ENCODE measurements at regions not wholly inside any gene's neighbourhood (a gene's known extent, or its start where the extent isn't known, plus 50 kb on each side); places are given as distances from the start of the nearest gene placed in this dataset.

DNA sequence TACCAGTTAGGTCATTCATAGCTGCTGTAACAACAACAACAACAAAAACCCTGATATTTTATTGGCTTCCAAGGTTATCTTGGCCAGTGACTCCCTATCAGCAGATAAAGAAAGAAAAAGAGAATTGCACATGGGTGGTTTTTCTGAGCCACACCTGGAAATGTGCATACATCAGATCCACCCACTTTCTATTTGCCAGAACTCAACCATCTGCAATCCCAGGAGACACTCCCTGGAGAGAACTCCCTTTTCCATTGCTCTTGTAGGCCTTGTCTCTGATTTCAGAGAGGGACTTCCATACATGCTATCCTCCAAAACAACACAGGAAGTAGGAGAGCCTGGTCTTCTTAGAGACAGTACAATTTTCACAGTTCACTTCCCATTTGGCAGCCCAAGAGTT, 74.9 kb upstream of the ZC3H11B start:
- Mint-ChIP-seq H3K27me3 (peaks cover 0 to 5% (median 0%) of the 10 kb centered on the region in 3 donors), H3K9me3 (peaks cover 0 to 3% (median 0%) of the 10 kb centered on the region in 7 donors), H3K36me3 (no peaks in the 10 kb centered on the region), H3K4me1 (no peaks in the 10 kb centered on the region), H3K27ac (no peak overlapping the region), H3K4me3 (no peak overlapping the region)
- ATAC-seq (ENCODE audit: low read depth in 2 of 2) (no peak), DNase-seq (no peak)

DNA sequence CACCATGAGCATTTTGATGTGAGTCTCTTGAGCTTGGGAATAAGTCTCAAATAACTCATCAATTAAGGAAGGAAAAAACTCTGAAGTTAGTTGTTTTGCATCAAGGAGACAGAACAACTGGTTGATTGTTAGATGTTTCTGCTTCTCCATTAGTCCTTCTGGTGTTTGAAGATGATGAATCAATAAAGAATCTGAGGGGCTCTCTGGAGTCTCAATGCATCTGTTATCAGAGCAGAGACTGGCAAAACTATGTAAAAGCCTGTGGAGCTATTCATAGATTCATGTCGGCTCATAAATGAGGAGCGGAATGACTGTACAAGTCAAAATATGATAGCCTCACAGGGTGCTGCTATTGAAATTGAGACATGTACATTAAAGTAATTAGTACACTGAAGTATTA, 73.3 kb upstream of the ZC3H11B start:
- Mint-ChIP-seq H3K4me1 (no peaks in the 10 kb centered on the region), H3K27ac (no peak overlapping the region), H3K36me3 (no peaks in the 10 kb centered on the region), H3K27me3 (peaks cover 0 to 5% (median 0%) of the 10 kb centered on the region in 3 donors), H3K9me3 (peaks cover 0 to 4% (median 0%) of the 10 kb centered on the region in 7 donors), H3K4me3 (no peak overlapping the region)
- ATAC-seq (ENCODE audit: low read depth in 2 of 2) (no peak), DNase-seq (no peak)

DNA sequence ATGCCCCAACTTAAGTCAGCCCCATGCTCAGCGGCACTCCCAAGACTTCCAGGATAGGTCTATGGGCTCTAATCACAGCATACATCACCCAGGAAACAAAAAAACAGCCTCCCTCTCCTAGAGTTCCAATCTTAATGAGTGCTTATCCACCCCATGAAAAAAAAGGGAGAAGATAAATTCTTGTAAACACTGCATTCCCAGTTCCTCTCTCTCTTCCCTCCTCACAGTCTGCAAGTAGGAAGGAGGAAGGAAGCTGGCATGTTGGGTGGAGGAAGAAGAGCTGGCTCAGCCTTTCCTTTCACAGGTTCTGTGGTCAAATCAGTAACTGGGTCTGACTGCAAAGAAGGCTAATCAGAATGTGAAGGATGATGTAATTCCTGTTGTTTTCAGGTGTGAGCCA, 69.9 kb upstream of the ZC3H11B start:
- H3K27me3 Mint-ChIP-seq, result no peaks in the 10 kb centered on the region
- peak overlapping the region in 1 of 6 donors; percentile 32 for H3K27ac Mint-ChIP-seq
- H3K9me3 Mint-ChIP-seq, result peaks cover 0 to 4% (median 0%) of the 10 kb centered on the region in 7 donors
- ATAC-seq (ENCODE audit: low read depth in 2 of 2) (no peak), DNase-seq (no peak)
- H3K4me3 Mint-ChIP-seq, result no peak overlapping the region
- no peaks in the 10 kb centered on the region for H3K4me1 Mint-ChIP-seq
- H3K36me3 Mint-ChIP-seq, result no peaks in the 10 kb centered on the region

DNA sequence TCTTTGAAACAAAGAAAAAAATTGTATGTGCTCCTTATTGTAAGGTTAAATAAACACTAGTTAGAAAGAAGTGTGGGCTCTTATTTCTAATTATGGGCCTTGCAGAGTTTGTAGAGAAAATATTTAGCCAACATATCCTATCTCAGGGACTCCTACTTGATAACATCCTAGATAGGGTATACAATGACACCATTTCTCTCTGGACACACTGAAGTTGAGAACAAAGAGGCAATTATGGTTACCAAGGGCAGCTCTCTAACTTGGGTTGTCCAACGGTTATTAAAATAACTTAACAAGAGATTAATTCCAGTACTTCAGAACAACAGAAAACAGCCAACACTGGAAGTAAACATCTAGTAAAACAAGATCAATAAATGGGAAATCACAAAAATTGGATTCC, 69.0 kb upstream of the ZC3H11B start:
- no peaks in the 10 kb centered on the region for H3K4me1 Mint-ChIP-seq
- no peaks in the 10 kb centered on the region for H3K27me3 Mint-ChIP-seq
- H3K9me3 Mint-ChIP-seq, result peaks cover 0 to 4% (median 0%) of the 10 kb centered on the region in 7 donors
- ATAC-seq (ENCODE audit: low read depth in 2 of 2) (no peak), DNase-seq (no peak)
- H3K4me3 Mint-ChIP-seq, result no peak overlapping the region
- no peak overlapping the region for H3K27ac Mint-ChIP-seq
- H3K36me3 Mint-ChIP-seq, result no peaks in the 10 kb centered on the region

DNA sequence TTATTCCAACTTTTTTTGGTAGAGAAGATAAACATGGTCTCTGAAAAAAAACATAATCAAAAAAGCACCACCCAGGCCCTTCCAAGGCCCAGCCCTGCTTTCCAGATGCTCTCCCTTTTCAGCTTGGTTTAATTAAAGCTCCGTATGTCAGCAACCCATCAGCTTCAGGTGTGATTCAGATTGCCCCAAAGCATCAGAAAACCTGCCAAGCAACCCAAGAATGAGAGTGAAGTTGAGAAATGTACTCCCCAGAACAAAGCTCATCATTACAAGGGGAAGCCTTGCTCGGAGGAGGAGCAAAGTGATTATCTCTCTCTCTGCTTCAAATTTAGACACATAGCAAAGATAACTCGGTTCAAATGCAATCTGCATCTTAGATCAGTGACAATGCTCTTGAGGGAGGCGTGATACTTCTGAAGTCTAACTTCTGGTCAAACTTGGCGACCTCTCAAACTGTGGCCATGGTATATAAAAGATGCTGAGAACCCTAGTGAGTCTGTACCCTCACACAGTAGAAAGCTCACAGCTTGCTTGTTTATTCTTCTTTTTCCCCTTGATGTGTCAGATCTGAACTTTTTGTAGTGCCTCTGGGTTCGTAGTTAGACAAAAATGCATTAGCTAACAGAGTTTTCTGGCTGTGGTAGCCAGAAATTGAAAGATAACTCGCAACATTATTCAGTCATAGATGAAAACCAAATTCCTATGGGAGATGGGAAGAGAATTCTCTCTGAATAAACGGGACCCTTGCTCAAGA, 63.3 kb upstream of the ZC3H11B start:
- no peak for ATAC-seq (ENCODE audit: low read depth in 2 of 2)
- H3K36me3 Mint-ChIP-seq, result no peaks in the 10 kb centered on the region
- no peak for DNase-seq
- no peak overlapping the region for H3K27ac Mint-ChIP-seq
- no peaks in the 10 kb centered on the region for H3K4me1 Mint-ChIP-seq
- peaks cover 0 to 5% (median 0%) of the 10 kb centered on the region in 3 donors for H3K27me3 Mint-ChIP-seq
- H3K9me3 Mint-ChIP-seq, result peaks cover 0 to 7% (median 0%) of the 10 kb centered on the region in 7 donors
- no peak overlapping the region for H3K4me3 Mint-ChIP-seq

DNA sequence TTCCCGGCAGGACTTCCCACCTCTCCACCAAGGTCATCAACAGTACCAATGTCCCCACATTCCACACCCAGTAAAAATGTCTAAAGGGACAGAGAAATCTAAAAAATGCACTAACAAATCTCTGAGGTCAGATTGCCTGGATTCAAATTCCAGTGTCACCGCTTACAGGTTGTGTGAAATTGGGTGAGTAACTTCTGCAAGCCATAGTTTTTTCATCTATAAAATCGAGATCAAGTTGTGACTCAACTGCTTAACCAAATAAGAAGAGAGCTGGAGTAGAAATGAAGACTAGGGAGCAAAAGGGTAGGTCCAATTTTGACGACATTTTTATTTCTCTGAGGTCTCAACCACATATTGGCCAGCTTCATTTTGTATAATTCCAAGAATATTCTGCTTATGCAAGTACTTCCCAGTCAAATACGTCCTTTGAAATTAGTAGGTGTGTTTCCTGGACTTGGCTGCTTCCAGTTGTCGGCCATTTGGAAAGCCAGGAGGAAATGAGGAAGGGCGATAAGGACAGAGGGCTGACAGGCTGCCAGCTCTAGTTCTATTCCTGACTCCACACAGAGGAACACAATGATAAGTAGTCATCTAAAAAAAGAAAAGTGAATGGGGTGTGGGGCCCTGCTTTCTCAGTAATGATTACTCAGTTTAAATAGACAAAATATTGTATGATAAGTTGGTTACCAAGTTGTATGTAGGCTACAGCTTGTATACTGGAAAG, 57.7 kb upstream of the ZC3H11B start:
- H3K27ac Mint-ChIP-seq, result no peak overlapping the region
- no peaks in the 10 kb centered on the region for H3K36me3 Mint-ChIP-seq
- ATAC-seq (ENCODE audit: low read depth in 2 of 2) (no peak), DNase-seq (no peak)
- peaks cover 0 to 7% (median 0%) of the 10 kb centered on the region in 7 donors for H3K9me3 Mint-ChIP-seq
- peaks cover 0 to 10% (median 0%) of the 10 kb centered on the region in 3 donors for H3K27me3 Mint-ChIP-seq
- H3K4me1 Mint-ChIP-seq, result no peaks in the 10 kb centered on the region
- H3K4me3 Mint-ChIP-seq, result no peak overlapping the region

DNA sequence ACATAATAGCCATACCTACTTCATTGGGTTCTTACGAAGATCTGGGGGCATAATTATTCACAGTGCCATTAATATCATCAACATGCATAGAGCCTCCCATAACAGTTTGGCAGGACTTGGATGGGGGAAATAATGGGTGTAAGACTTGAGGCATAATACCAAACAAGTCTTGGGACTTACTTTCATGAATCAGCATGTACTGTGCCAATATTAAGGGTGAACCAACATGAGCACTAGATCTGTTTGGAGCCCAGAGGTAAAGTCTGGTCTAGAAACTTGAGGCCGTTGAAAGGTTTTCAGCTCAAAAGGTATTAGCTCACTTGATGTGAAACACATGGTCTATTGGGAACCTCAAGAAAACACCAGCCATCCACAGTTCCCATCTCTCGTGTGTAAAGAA, 56.7 kb upstream of the ZC3H11B start:
- no peak for DNase-seq
- no peak for ATAC-seq (ENCODE audit: low read depth in 2 of 2)

DNA sequence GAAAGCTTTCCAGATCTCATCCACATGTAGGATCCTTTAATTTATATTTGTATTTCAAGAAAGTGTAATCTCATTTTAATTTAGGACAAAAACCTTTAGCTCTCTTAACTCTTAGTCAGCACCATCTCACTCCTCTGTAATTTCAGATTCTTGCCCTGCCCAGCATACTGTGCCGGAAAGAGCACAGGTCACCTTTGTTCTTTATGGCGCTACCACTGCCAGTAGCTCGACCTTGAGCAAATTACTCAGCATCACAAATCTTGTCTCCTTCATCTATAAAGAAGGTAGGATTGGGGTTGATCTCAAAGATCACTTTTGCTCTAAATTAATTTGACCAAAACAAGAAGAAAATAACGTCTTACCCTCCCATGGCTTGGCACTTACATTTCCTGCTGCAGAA, 56.1 kb upstream of the ZC3H11B start:
- peaks cover 0 to 2% (median 0%) of the 10 kb centered on the region in 7 donors for H3K9me3 Mint-ChIP-seq
- no peaks in the 10 kb centered on the region for H3K4me1 Mint-ChIP-seq
- ATAC-seq (ENCODE audit: low read depth in 2 of 2), result no peak
- no peaks in the 10 kb centered on the region for H3K36me3 Mint-ChIP-seq
- no peak for DNase-seq
- H3K27ac Mint-ChIP-seq, result no peak overlapping the region
- H3K27me3 Mint-ChIP-seq, result peaks cover 0 to 10% (median 0%) of the 10 kb centered on the region in 3 donors
- H3K4me3 Mint-ChIP-seq, result no peak overlapping the region

More for the DNA sequence above, 56.7 kb upstream of the ZC3H11B start:
- Mint-ChIP-seq H3K4me3 (no peak overlapping the region), H3K9me3 (peaks cover 0 to 2% (median 0%) of the 10 kb centered on the region in 7 donors), H3K27ac (no peak overlapping the region), H3K4me1 (no peaks in the 10 kb centered on the region), H3K27me3 (peaks cover 0 to 10% (median 0%) of the 10 kb centered on the region in 3 donors), H3K36me3 (no peaks in the 10 kb centered on the region)

DNA sequence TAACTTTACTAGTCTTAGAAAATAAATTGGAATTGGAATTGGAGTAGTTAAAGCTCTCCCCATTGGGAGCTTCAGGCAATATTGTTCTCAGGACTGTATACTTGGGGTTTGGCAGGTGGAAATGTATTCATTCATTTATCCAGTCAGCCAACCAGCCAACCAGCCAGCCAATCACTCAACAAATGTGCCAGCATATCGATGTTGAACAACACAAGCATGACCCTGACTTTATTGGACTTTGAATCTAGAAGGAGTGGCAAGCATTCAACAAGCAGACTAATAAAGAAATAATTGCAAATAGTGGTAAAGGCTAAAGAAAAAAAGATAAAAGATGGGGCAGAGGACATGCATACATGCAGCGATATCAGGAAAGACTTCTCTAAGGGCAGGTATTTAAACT, 55.5 kb upstream of the ZC3H11B start:
- no peak for ATAC-seq (ENCODE audit: low read depth in 2 of 2)
- peaks cover under 1 to 10% (median 4%) of the 10 kb centered on the region in 3 donors for H3K27me3 Mint-ChIP-seq
- H3K27ac Mint-ChIP-seq, result no peak overlapping the region
- no peak for DNase-seq
- H3K36me3 Mint-ChIP-seq, result no peaks in the 10 kb centered on the region
- no peak overlapping the region for H3K4me3 Mint-ChIP-seq
- H3K9me3 Mint-ChIP-seq, result peaks cover 0 to 2% (median 0%) of the 10 kb centered on the region in 7 donors
- H3K4me1 Mint-ChIP-seq, result no peaks in the 10 kb centered on the region

DNA sequence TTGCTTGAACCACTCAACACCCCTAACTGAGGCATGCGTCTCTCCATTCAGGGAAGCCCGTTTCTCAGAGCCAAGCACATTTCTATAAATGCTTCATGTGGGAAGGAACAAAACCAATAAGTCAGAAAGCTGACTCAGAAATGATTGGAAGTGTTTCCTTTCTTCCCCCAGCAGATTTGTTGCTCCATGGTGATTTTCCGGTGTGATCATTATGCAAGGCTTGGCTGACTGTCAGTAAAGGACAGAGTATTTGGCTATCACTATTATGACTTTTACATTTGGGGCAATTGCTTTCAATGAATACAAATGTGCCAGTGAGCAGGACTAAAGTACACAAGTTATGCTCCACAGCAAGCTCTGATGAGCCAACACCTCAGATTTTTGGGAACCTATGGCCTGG, 53.3 kb upstream of the ZC3H11B start:
- no peak overlapping the region for H3K4me3 Mint-ChIP-seq
- H3K27ac Mint-ChIP-seq, result peak overlapping the region in 1 of 6 donors; percentile 25
- no peaks in the 10 kb centered on the region for H3K4me1 Mint-ChIP-seq
- no peaks in the 10 kb centered on the region for H3K9me3 Mint-ChIP-seq
- ATAC-seq (ENCODE audit: low read depth in 2 of 2), result no peak
- no peak for DNase-seq
- no peaks in the 10 kb centered on the region for H3K36me3 Mint-ChIP-seq
- H3K27me3 Mint-ChIP-seq, result peaks cover 11 to 23% (median 16%) of the 10 kb centered on the region in 3 donors

DNA sequence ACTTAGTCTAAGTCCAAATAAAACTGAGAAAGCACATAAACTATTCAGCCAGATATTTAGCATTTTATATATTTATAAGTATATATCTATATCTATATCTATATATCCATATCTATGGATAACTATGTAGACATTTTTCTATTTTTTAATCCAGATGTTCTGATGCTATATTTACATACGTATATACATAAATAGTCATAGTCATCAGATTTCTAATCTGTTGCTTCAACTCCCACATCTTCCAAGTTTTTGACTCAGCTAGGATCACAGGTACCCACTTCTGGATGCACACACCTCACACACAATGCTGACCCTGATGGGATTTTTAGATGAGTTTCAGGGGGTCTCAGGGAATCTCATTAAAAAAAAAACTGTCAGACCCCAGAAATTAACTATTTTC, 52.2 kb upstream of the ZC3H11B start:
- Mint-ChIP-seq H3K4me1 (peaks cover 4 to 6% (median 5%) of the 10 kb centered on the region in 3 donors), H3K4me3 (no peak overlapping the region), H3K9me3 (no peaks in the 10 kb centered on the region), H3K36me3 (no peaks in the 10 kb centered on the region), H3K27ac (no peak overlapping the region), H3K27me3 (peaks cover 20 to 23% (median 23%) of the 10 kb centered on the region in 3 donors)
- ATAC-seq (ENCODE audit: low read depth in 2 of 2), result no peak
- DNase-seq, result no peak

DNA sequence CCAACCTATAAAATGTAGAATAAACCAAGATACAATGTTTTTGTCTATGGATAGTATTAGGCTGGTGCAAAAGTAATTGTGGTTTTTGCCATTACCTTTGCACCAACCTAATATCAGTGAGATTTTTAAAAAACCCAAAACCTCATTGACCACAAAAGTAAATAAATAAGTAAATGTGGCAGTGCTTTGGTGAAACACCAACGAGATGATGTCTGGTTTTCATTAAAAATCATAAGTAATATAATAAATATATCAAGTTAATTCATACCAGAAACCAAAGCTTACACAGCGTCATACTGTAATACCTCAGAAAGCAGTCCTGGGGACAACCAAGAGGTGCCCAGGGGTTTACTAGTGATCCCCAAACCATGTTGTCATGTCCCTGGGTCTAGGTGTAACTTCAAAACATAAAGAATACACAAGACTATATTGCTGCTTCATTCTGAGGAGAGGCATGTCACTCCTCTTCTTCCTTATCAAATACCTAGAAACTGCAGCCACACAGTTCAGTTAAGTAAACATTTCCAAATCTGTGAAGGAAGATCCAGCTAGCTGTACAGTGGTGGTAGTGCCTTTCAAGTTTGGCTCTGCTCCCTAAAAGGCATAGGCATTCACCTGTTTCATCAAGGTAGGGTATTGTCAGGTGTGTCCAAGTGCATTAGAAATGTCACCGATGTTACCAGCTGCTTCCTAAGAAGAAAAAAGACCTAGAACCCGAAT, 51.6 kb upstream of the ZC3H11B start:
- Mint-ChIP-seq H3K27me3 (peaks cover 20 to 28% (median 22%) of the 10 kb centered on the region in 3 donors), H3K36me3 (no peaks in the 10 kb centered on the region), H3K4me3 (no peak overlapping the region), H3K27ac (no peak overlapping the region), H3K9me3 (no peaks in the 10 kb centered on the region), H3K4me1 (peaks cover 4 to 6% (median 5%) of the 10 kb centered on the region in 3 donors)
- no peak for ATAC-seq (ENCODE audit: low read depth in 2 of 2)
- no peak for DNase-seq
